ENCODE measurements at regions not wholly inside any gene's neighbourhood (a gene's known extent, or its start where the extent isn't known, plus 50 kb on each side); places are given as distances from the start of the nearest gene placed in this dataset.

DNA sequence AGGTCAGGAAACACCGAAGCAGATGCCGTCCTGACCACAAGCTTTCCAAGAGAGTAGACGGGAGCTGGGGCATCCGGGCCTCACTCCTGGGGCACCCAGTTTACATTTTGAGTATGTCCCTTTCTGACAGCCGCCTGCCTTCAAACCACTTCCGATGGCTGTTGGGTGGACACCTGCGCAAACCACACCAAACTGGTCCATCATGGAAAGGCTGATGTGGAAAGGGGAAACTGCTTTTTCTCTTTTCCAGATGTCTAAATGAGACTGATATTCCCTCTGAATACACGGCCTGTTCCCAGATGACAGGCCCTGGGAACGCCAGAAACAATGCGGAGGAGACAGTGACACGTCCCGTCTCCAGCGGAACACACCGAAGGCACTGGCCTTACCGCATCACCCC lies 290.0 kb upstream of the SALL3 start:
- Histone ChIP-seq H3K9ac (ENCODE audit: low read length in 5 of 5) (no peak overlapping the region), H3K4me3 (ENCODE audit: low read depth in 1 of 5, low read length in 5 of 5) (no peak overlapping the region), H3K27ac (ENCODE audit: low read depth, low read length) (no peak overlapping the region), H3K4me1 (ENCODE audit: control insufficient read depth in 5 of 5, insufficient read depth in 5 of 5, low read length in 5 of 5) (no peaks in the 10 kb centered on the region), H3K9me3 (ENCODE audit: control insufficient read depth in 5 of 5, low read length in 5 of 5) (no peaks in the 10 kb centered on the region), H3K36me3 (ENCODE audit: control insufficient read depth in 5 of 5, insufficient read depth in 5 of 5, low read length in 5 of 5) (no peaks in the 10 kb centered on the region), H3K27me3 (ENCODE audit: control insufficient read depth in 5 of 5, insufficient read depth in 4 of 5, low read length in 5 of 5) (peaks cover 0 to 6% (median 4%) of the 10 kb centered on the region in 5 donors)

DNA sequence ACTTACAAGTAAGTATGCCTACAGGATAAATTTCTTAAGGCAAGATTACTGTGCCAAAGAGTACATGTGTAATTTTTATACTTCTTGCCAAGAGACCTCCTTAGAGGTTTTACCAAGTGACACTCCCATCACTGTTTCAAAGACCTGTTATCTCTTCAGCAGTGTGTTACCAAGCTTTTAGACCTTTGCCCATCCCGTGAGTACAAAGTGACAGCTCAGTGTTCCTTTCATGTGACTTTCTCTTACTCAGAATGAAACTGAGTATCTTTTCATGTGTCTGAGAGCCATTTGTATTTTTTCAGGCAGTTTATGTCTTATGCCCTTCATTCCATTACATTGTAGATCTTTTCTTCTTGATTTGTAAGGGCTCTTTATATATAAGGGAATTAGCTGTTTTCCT lies 287.5 kb upstream of the SALL3 start:
- Histone ChIP-seq H3K9me3 (ENCODE audit: control insufficient read depth in 5 of 5, low read length in 5 of 5) (no peaks in the 10 kb centered on the region), H3K27ac (ENCODE audit: low read depth, low read length) (no peak overlapping the region), H3K27me3 (ENCODE audit: control insufficient read depth in 5 of 5, insufficient read depth in 4 of 5, low read length in 5 of 5) (peaks cover 0 to 6% (median 4%) of the 10 kb centered on the region in 5 donors), H3K9ac (ENCODE audit: low read length in 5 of 5) (no peak overlapping the region), H3K4me3 (ENCODE audit: low read depth in 1 of 5, low read length in 5 of 5) (no peak overlapping the region), H3K4me1 (ENCODE audit: control insufficient read depth in 5 of 5, insufficient read depth in 5 of 5, low read length in 5 of 5) (no peaks in the 10 kb centered on the region), H3K36me3 (ENCODE audit: control insufficient read depth in 5 of 5, insufficient read depth in 5 of 5, low read length in 5 of 5) (no peaks in the 10 kb centered on the region)

DNA sequence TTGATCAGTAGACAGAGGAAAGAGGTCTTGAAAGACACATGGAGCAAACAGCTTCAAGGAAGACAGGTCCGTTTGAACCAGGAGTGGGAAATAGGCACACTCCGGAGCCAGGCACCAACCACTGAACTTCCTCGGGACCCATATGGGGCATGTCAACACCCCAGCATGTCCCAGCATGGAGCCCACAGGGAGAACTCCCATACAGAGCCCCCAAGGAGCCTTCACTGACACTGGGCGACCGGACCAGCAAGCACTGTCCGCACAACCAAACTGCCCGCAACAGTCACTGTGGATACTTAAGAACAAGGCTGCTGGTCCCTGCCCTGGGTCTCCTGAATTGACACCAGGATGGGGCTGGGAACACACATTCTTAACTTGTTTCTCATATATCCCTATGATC lies 286.2 kb upstream of the SALL3 start:
- Histone ChIP-seq H3K4me3 (ENCODE audit: low read depth in 1 of 5, low read length in 5 of 5) (no peak overlapping the region), H3K9ac (ENCODE audit: low read length in 5 of 5) (no peak overlapping the region), H3K27me3 (ENCODE audit: control insufficient read depth in 5 of 5, insufficient read depth in 4 of 5, low read length in 5 of 5) (peaks cover 0 to 5% (median 2%) of the 10 kb centered on the region in 5 donors), H3K36me3 (ENCODE audit: control insufficient read depth in 5 of 5, insufficient read depth in 5 of 5, low read length in 5 of 5) (no peaks in the 10 kb centered on the region), H3K4me1 (ENCODE audit: control insufficient read depth in 5 of 5, insufficient read depth in 5 of 5, low read length in 5 of 5) (no peaks in the 10 kb centered on the region), H3K27ac (ENCODE audit: low read depth, low read length) (no peak overlapping the region), H3K9me3 (ENCODE audit: control insufficient read depth in 5 of 5, low read length in 5 of 5) (no peaks in the 10 kb centered on the region)

DNA sequence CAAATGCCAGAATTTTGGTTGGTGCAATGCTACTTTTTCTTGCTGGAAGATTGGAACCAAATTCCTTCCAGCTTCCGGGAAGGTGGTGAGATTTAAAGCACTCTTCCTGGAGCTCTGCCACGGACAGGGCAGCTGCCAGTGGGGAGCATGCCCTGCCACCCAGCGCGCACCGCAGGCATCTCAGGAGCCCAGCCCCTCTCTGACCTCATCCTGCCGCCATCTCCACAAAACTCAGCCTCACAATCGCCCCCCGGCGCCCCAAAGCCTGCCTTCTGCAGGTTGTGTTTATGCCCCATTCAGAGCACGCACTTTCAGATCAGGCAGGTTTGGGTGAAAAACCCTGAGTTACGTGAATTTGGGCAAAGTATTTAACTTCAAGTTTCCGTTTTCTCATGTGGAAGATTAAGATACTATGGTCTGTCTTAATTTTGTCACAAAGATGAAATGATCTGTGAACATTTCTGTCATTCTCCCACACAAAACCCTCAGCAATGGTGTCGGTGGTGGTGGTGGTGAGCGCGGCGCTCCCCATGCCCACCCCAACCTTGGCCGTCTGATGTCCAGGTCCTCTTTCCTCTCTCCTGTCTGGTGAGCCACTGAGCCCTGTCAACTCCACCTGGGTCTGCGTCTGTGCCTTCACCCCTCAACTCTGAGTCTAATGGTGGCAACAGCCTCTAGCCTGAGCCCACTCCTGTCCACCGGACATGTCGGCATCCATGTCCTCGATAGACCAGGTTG lies 282.8 kb upstream of the SALL3 start:
- H3K9me3 ChIP-seq (ENCODE audit: control insufficient read depth in 5 of 5, low read length in 5 of 5): no peaks in the 10 kb centered on the region
- H3K4me1 ChIP-seq (ENCODE audit: control insufficient read depth in 5 of 5, insufficient read depth in 5 of 5, low read length in 5 of 5): no peaks in the 10 kb centered on the region
- H3K4me3 ChIP-seq (ENCODE audit: low read depth in 1 of 5, low read length in 5 of 5): no peak overlapping the region
- H3K36me3 ChIP-seq (ENCODE audit: control insufficient read depth in 5 of 5, insufficient read depth in 5 of 5, low read length in 5 of 5): no peaks in the 10 kb centered on the region
- no peak overlapping the region for H3K9ac ChIP-seq (ENCODE audit: low read length in 5 of 5)
- no peak overlapping the region for H3K27ac ChIP-seq (ENCODE audit: low read depth, low read length)
- peaks cover 0 to 5% (median 3%) of the 10 kb centered on the region in 5 donors for H3K27me3 ChIP-seq (ENCODE audit: control insufficient read depth in 5 of 5, insufficient read depth in 4 of 5, low read length in 5 of 5)

DNA sequence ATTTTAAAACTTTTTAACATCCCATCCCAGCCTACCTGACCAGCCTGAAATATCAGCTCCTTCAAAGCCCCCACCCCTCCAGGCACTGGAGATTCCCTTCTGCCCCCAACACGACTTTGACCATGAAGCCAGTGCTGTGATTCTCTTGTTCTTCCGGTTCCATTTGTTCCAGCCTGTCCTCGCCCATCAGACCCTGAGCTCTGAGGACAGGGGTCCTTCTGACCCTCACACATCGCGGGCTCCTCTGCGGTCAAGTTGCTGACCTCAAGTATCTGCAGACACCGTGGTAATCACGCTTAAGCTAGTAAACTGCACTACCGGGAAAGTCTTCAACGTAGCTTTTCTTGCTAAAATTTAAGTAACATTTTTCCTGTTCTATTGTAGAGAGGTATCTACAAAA lies 282.2 kb upstream of the SALL3 start:
- Histone ChIP-seq H3K27me3 (ENCODE audit: control insufficient read depth in 5 of 5, insufficient read depth in 4 of 5, low read length in 5 of 5) (peaks cover 0 to 5% (median 3%) of the 10 kb centered on the region in 5 donors), H3K9me3 (ENCODE audit: control insufficient read depth in 5 of 5, low read length in 5 of 5) (no peaks in the 10 kb centered on the region), H3K9ac (ENCODE audit: low read length in 5 of 5) (no peak overlapping the region), H3K4me1 (ENCODE audit: control insufficient read depth in 5 of 5, insufficient read depth in 5 of 5, low read length in 5 of 5) (no peaks in the 10 kb centered on the region), H3K4me3 (ENCODE audit: low read depth in 1 of 5, low read length in 5 of 5) (no peak overlapping the region), H3K36me3 (ENCODE audit: control insufficient read depth in 5 of 5, insufficient read depth in 5 of 5, low read length in 5 of 5) (no peaks in the 10 kb centered on the region), H3K27ac (ENCODE audit: low read depth, low read length) (no peak overlapping the region)

DNA sequence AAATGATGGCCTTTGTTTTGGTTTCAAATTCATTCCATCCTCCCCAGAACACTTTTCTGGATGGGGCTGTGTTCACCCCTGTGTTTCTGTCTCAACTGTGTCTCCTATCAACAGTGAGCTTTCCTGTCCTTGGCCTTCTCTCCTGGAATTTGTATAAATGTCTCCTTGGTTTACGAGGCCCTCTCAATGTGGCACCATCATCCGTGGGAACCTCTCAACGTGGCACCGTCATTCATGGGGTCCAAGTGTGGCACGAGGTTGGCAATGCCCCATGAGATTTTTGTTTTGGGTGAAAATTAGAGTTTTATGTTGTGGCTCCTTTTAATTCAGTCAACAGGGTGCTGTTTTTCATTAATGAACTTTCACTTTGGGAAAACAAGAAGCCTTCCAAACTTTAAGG lies 280.7 kb upstream of the SALL3 start:
- Histone ChIP-seq H3K4me1 (ENCODE audit: control insufficient read depth in 5 of 5, insufficient read depth in 5 of 5, low read length in 5 of 5) (no peaks in the 10 kb centered on the region), H3K27me3 (ENCODE audit: control insufficient read depth in 5 of 5, insufficient read depth in 4 of 5, low read length in 5 of 5) (peaks cover 0 to 5% (median 4%) of the 10 kb centered on the region in 5 donors), H3K9me3 (ENCODE audit: control insufficient read depth in 5 of 5, low read length in 5 of 5) (no peaks in the 10 kb centered on the region), H3K36me3 (ENCODE audit: control insufficient read depth in 5 of 5, insufficient read depth in 5 of 5, low read length in 5 of 5) (no peaks in the 10 kb centered on the region), H3K27ac (ENCODE audit: low read depth, low read length) (no peak overlapping the region), H3K4me3 (ENCODE audit: low read depth in 1 of 5, low read length in 5 of 5) (no peak overlapping the region), H3K9ac (ENCODE audit: low read length in 5 of 5) (no peak overlapping the region)

DNA sequence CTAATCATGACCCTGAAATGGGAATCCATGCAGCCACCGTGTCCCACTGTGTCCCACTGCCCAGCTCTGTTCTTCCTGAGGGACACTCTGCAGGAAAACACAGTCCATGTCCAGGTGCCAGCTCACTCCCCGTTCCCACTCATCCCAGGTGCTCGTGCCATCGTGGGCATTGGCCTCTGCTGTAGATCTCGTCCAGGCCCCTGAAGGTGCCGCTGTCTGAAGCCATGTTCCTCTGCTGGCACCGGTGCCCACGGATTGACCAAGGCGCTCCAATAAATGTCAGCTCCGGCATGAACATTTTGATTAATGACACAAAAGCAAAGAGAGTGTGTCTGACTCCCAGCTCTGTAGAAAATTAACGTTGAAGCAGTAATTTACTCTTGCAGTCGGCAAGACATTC lies 280.1 kb upstream of the SALL3 start:
- H3K4me1 ChIP-seq (ENCODE audit: control insufficient read depth in 5 of 5, insufficient read depth in 5 of 5, low read length in 5 of 5): no peaks in the 10 kb centered on the region
- H3K27ac ChIP-seq (ENCODE audit: low read depth, low read length): no peak overlapping the region
- H3K4me3 ChIP-seq (ENCODE audit: low read depth in 1 of 5, low read length in 5 of 5): no peak overlapping the region
- no peaks in the 10 kb centered on the region for H3K9me3 ChIP-seq (ENCODE audit: control insufficient read depth in 5 of 5, low read length in 5 of 5)
- H3K36me3 ChIP-seq (ENCODE audit: control insufficient read depth in 5 of 5, insufficient read depth in 5 of 5, low read length in 5 of 5): no peaks in the 10 kb centered on the region
- peaks cover 0 to 5% (median 4%) of the 10 kb centered on the region in 5 donors for H3K27me3 ChIP-seq (ENCODE audit: control insufficient read depth in 5 of 5, insufficient read depth in 4 of 5, low read length in 5 of 5)
- H3K9ac ChIP-seq (ENCODE audit: low read length in 5 of 5): no peak overlapping the region

DNA sequence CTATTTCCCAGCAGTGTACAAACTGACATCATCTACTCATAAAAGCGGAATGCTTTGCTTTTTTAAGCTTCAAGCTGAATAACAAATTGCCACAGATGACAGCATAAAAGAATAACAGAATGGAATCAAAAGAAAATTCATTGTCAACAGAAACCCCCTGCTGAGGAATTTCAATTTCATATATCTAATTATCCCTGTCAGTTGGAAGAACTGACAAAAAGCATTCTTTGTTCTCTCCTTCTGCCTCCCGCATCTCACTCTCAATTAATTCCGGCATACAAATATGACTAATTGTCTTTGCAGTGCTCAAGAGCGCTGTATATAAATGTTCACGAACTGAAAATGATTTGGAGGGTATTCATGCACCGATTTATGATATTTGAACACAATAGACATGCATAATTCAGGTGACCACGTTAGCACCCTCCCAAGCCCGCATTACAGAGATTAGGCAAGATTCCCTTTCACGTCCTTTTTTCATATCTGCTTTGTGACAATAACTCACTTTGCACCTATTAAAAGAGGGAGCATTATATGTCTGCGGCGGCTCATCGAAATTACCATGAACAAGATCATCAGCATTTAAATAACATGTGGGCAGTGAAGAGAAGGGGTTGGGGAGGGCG lies 277.7 kb upstream of the SALL3 start:
- Histone ChIP-seq H3K36me3 (ENCODE audit: control insufficient read depth in 5 of 5, insufficient read depth in 5 of 5, low read length in 5 of 5) (no peaks in the 10 kb centered on the region), H3K27me3 (ENCODE audit: control insufficient read depth in 5 of 5, insufficient read depth in 4 of 5, low read length in 5 of 5) (peaks cover 0 to 16% (median 4%) of the 10 kb centered on the region in 5 donors), H3K9me3 (ENCODE audit: control insufficient read depth in 5 of 5, low read length in 5 of 5) (peaks cover 0 to 2% (median 0%) of the 10 kb centered on the region in 5 donors), H3K4me3 (ENCODE audit: low read depth in 1 of 5, low read length in 5 of 5) (no peak overlapping the region), H3K27ac (ENCODE audit: low read depth, low read length) (no peak overlapping the region), H3K9ac (ENCODE audit: low read length in 5 of 5) (no peak overlapping the region), H3K4me1 (ENCODE audit: control insufficient read depth in 5 of 5, insufficient read depth in 5 of 5, low read length in 5 of 5) (no peaks in the 10 kb centered on the region)

DNA sequence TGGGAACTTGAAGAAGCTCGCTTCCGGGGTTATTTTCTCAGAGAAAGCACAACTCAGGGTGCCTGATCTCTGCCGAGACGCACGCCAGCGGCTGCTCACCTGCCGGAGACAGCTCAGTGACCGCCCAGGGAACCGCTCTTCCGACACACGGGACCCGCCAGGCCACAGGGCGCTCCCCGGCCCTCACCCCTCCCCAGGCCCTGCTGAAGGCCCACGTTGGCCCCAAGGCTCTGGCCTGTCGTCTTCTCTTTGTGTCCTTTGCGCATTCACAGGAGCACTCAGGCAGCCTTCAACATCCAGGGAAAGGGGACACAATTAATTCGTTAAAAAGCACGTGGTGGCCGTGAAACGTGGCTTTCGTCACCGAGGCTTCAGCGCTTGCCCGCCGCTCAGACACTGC lies 276.3 kb upstream of the SALL3 start:
- Histone ChIP-seq H3K4me1 (ENCODE audit: control insufficient read depth in 5 of 5, insufficient read depth in 5 of 5, low read length in 5 of 5) (no peaks in the 10 kb centered on the region), H3K4me3 (ENCODE audit: low read depth in 1 of 5, low read length in 5 of 5) (no peak overlapping the region), H3K9ac (ENCODE audit: low read length in 5 of 5) (no peak overlapping the region), H3K27me3 (ENCODE audit: control insufficient read depth in 5 of 5, insufficient read depth in 4 of 5, low read length in 5 of 5) (peaks cover 0 to 11% (median 4%) of the 10 kb centered on the region in 5 donors), H3K9me3 (ENCODE audit: control insufficient read depth in 5 of 5, low read length in 5 of 5) (peaks cover 3 to 10% (median 8%) of the 10 kb centered on the region in 5 donors), H3K36me3 (ENCODE audit: control insufficient read depth in 5 of 5, insufficient read depth in 5 of 5, low read length in 5 of 5) (no peaks in the 10 kb centered on the region), H3K27ac (ENCODE audit: low read depth, low read length) (no peak overlapping the region)

DNA sequence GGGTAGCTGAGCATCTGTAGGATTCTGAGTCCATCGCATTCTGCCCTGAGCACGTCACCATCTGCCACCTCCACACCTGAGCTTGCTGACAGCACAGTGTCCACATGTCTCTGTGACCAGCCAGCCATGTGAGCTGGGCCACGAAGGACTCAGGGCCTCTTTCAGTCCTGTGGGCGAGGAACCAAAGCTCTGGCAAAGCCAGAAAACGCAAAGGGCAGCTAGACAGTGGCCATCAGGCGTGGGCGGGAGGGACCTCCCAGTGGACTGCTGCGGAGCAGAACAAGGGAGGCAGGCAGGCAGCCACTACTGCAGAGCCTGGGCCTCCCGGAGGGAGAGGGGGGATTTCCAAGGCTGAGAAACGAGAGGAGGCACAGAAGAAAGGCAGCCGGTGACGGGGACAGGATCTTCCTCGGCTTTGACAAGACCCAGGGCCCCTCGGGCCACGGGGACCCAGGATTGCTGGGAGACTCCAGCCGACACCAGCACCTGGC lies 274.6 kb upstream of the SALL3 start:
- Histone ChIP-seq H3K9me3 (ENCODE audit: control insufficient read depth in 5 of 5, low read length in 5 of 5) (peaks cover 6 to 27% (median 18%) of the 10 kb centered on the region in 5 donors), H3K9ac (ENCODE audit: low read length in 5 of 5) (no peak overlapping the region), H3K36me3 (ENCODE audit: control insufficient read depth in 5 of 5, insufficient read depth in 5 of 5, low read length in 5 of 5) (no peaks in the 10 kb centered on the region), H3K27ac (ENCODE audit: low read depth, low read length) (no peak overlapping the region), H3K4me1 (ENCODE audit: control insufficient read depth in 5 of 5, insufficient read depth in 5 of 5, low read length in 5 of 5) (no peaks in the 10 kb centered on the region), H3K27me3 (ENCODE audit: control insufficient read depth in 5 of 5, insufficient read depth in 4 of 5, low read length in 5 of 5) (peaks cover 0 to 15% (median 4%) of the 10 kb centered on the region in 5 donors), H3K4me3 (ENCODE audit: low read depth in 1 of 5, low read length in 5 of 5) (no peak overlapping the region)
